ENCODE measurements at regions not wholly inside any gene's neighbourhood (a gene's known extent, or its start where the extent isn't known, plus 50 kb on each side); places are given as distances from the start of the nearest gene placed in this dataset.
A peak's percentile ranks its signal among the peaks of the same experiment; 100 is the strongest.

GRCh38 chr7:106776618-106777347, 88.3 kb upstream of the PIK3CG start:
- DNase-seq, result no peak

GRCh38 chr7:106777674-106778299, 87.3 kb upstream of the PIK3CG start:
- DNase-seq, result peak; percentile 74 to 89

- DNase-seq, result no peak
Observed at GRCh38 chr7:106778656-106779250, 86.3 kb upstream of the PIK3CG start.

GRCh38 chr7:106779877-106780276, 85.2 kb upstream of the PIK3CG start:
- peak in 1 of 2 donors; percentile 50 for DNase-seq

GRCh38 chr7:106781007-106781406, 84.1 kb upstream of the PIK3CG start:
- DNase-seq, result peak in 1 of 2 donors; percentile 60

GRCh38 chr7:106781828-106782544, 83.1 kb upstream of the PIK3CG start:
- DNase-seq, result no peak

GRCh38 chr7:106783286-106783685, 81.8 kb upstream of the PIK3CG start:
- DNase-seq, result peak; percentile 69 to 89

GRCh38 chr7:106788637-106789036, 76.4 kb upstream of the PIK3CG start:
- no peak for DNase-seq

GRCh38 chr7:106791526-106791925, 73.6 kb upstream of the PIK3CG start:
- DNase-seq, result no peak

GRCh38 chr7:106792233-106792926, 72.7 kb upstream of the PIK3CG start:
- DNase-seq, result no peak

- no peak for DNase-seq
Observed at GRCh38 chr7:106793015-106793975, 71.8 kb upstream of the PIK3CG start.

- DNase-seq, result no peak
Observed at GRCh38 chr7:106794276-106795083, 70.6 kb upstream of the PIK3CG start.

- no peak for DNase-seq
Observed at GRCh38 chr7:106795084-106795876, 69.8 kb upstream of the PIK3CG start.

- DNase-seq, result no peak
Observed at GRCh38 chr7:106795877-106796231, 69.2 kb upstream of the PIK3CG start.

- DNase-seq, result no peak
Observed at GRCh38 chr7:106797937-106798336, 67.1 kb upstream of the PIK3CG start.

- no peak for DNase-seq
Observed at GRCh38 chr7:106802589-106802988, 62.5 kb upstream of the PIK3CG start.

- no peak for DNase-seq
Observed at GRCh38 chr7:106806556-106806955, 58.5 kb upstream of the PIK3CG start.

- no peak for DNase-seq
Observed at GRCh38 chr7:106807474-106807873, 57.6 kb upstream of the PIK3CG start.

GRCh38 chr7:106808967-106809635, 56.0 kb upstream of the PIK3CG start:
- no peak for DNase-seq

Data from inflammatory macrophage treated with lipopolysaccharide for 1 hour (primary cell).